Stomach (tissue), 8 donors: ENCODE measurements at regions not wholly inside any gene's neighbourhood (a gene's known extent, or its start where the extent isn't known, plus 50 kb on each side); places are given as distances from the start of the nearest gene placed in this dataset.
"Not testable (repeated sequence)": the region's sequence is repeated elsewhere in the genome, so short reads cannot be mapped to it uniquely, and the experiment has no call there.

Experiments used
- DNase-seq, 2 donors: peaks; one replicate each; pipeline versions ENCODE4 v3.0.0 to v3.0.0-alpha.2; 2013 to 2019
- H3K27ac ChIP-seq, 5 donors: fragments of 200-600 bp in 4 of 5; sonication (generic) in 4 of 5; one replicate each; pipeline ENCODE4 v1.5.1; 2013 to 2019; ENCODE audit warnings: mild to moderate bottlenecking in 1 of 5, moderate library complexity in 1 of 5
- H3K27me3 ChIP-seq, 3 donors: fragments of 200-600 bp; sonication (generic); one replicate each; pipeline ENCODE4 v1.5.1; 2017 to 2019; ENCODE audit warnings: mixed run types in 1 of 3
- H3K36me3 ChIP-seq, 4 donors: fragments of 200-600 bp; sonication (generic); 1 replicate in 3 of 4; 2 replicates in 1 of 4; pipeline ENCODE4 v1.5.1; 2016 to 2019
- H3K4me1 ChIP-seq, 4 donors: fragments of 200-600 bp; sonication (generic); one replicate each; pipeline ENCODE4 v1.5.1; 2016 to 2019
- H3K4me3 ChIP-seq, 4 donors: fragments of 200-600 bp; sonication (generic) in 3 of 4; one replicate each; pipeline ENCODE4 v1.5.1; 2016 to 2019; ENCODE audit warnings: mild to moderate bottlenecking in 1 of 4
- H3K9me3 ChIP-seq, 4 donors: fragments of 200-600 bp; sonication (generic); one replicate each; pipeline ENCODE4 v1.5.1; 2016 to 2019
- EP300 ChIP-seq: sonication (generic); formaldehyde crosslinking; IDR thresholded peaks from one replicate; pipeline ENCODE4 v1.6.1; 2017; ENCODE audit warnings: antibody characterized with exemption
- POLR2A ChIP-seq, 4 donors: fragments of 450-650 bp; IDR thresholded peaks; one replicate each; pipeline ENCODE4 v1.6.1; 2016; ENCODE audit warnings: antibody characterized with exemption in 4 of 4, control low read depth in 2 of 4, mild to moderate bottlenecking in 1 of 4, moderate library complexity in 1 of 4
- POLR2AphosphoS5 ChIP-seq, 3 donors: sonication (generic); formaldehyde crosslinking; IDR thresholded peaks; one replicate each; pipeline ENCODE4 v1.6.1; 2016; ENCODE audit warnings: antibody characterized with exemption in 3 of 3
- WGBS, 5 donors: extraction: QIAGEN DNeasy Blood & Tissue Kit in 3 of 5; methylation state at CpG; one replicate each; pipeline versions ENCODE4 v1.1.5 to v1.1.7; 2013 to 2018; 5-methylcytosine and 5-hydroxymethylcytosine counted together
- intact Hi-C: fragments of 100-400 bp; cut with DNase I; formaldehyde crosslinking; loops from one replicate; pipeline ENCODE4 v1.15.1; 2023; ENCODE audit warnings: low total_unique reads
- TF ChIP-seq, protein P1 (sequence below), 7 experiments: fragments of 450-650 bp in 4 of 7; fragments of 200-600 bp in 3 of 7; sonication (generic) in 3 of 7; IDR thresholded peaks; one replicate each; pipeline ENCODE4 v1.5.1; 2016 to 2019; ENCODE audit warnings: antibody characterized with exemption in 7 of 7, control low read depth in 2 of 7, mild to moderate bottlenecking in 1 of 7
- donor health status: healthy with polysubstance abuse.
- donor health status: Bipolar disorder and iron deficiency.
- donor health status: healthy.

DNA sequence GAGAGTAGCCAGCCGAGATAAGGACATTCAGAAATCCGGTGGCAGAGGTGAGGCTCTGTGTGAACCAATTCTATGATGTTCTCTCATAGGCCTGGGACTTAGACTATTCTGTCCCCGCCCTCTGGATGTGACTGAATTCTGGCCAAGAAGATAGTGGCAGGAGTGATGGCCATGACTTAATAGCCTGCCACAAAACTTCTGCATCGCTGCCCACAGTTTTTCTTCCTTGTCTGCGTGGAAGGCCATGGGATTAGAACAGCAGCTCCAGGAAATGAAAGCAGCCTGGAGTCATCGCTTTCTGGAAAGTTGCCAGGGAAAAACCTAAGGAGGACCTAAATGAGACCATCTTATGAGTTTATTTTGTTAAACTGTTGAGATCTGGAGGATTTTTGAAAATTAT, 134.7 kb downstream of the F11 start:
- no peak overlapping the region for H3K4me3 ChIP-seq
- no peak for TF ChIP-seq POLR2AphosphoS5 (IDR thresholded peaks at IDR 0.05)
- no peaks in the 10 kb centered on the region for H3K27me3 ChIP-seq
- DNase-seq: peak in 1 of 2 donors; percentile 45
- no peaks in the 10 kb centered on the region for H3K4me1 ChIP-seq
- WGBS, 5 donors: 44 to 63% (median 49%) methylated on average over 6 of the region's 6 CpGs
- H3K9me3 ChIP-seq: no peaks in the 10 kb centered on the region
- intact Hi-C loops: no loop called here
- H3K36me3 ChIP-seq: no peaks in the 10 kb centered on the region
- no peak overlapping the region for H3K27ac ChIP-seq

GRCh38 chr4:186392017-186392416, 126.0 kb downstream of the F11 start:
- H3K36me3 ChIP-seq: no peaks in the 10 kb centered on the region
- intact Hi-C loops: no loop called here
- no peak overlapping the region for H3K27ac ChIP-seq
- H3K27me3 ChIP-seq: no peaks in the 10 kb centered on the region
- no peaks in the 10 kb centered on the region for H3K4me1 ChIP-seq
- no peaks in the 10 kb centered on the region for H3K9me3 ChIP-seq
- H3K4me3 ChIP-seq: no peak overlapping the region
- no peak for TF ChIP-seq POLR2A (IDR thresholded peaks at IDR 0.05)
- TF ChIP-seq EP300: no peak
- TF ChIP-seq, protein P1, sequence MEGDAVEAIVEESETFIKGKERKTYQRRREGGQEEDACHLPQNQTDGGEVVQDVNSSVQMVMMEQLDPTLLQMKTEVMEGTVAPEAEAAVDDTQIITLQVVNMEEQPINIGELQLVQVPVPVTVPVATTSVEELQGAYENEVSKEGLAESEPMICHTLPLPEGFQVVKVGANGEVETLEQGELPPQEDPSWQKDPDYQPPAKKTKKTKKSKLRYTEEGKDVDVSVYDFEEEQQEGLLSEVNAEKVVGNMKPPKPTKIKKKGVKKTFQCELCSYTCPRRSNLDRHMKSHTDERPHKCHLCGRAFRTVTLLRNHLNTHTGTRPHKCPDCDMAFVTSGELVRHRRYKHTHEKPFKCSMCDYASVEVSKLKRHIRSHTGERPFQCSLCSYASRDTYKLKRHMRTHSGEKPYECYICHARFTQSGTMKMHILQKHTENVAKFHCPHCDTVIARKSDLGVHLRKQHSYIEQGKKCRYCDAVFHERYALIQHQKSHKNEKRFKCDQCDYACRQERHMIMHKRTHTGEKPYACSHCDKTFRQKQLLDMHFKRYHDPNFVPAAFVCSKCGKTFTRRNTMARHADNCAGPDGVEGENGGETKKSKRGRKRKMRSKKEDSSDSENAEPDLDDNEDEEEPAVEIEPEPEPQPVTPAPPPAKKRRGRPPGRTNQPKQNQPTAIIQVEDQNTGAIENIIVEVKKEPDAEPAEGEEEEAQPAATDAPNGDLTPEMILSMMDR (IDR thresholded peaks at IDR 0.05): no peak
- no peak for TF ChIP-seq POLR2AphosphoS5 (IDR thresholded peaks at IDR 0.05)
- 83 to 93% (median 87%) methylated on average over 5 to 10 of the region's 10 CpGs for WGBS, 5 donors
- no peak for DNase-seq

DNA sequence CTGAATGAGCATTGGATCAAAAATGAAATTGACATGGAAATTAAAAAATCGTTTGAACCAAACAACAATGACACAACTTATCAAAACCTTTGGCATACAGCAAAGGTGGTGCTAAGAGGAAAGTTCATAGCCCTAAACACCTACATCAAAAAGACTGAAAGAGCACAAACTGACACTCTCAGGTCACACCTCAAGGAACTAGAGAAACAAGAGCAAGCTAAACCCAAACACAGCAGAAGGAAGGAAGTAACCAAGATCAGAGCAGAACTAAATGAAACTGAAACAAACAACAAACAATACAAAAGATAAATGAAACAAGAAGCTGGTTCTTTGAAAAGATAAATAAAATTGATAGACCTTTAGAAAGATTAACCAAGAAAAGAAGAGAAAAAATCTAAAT, 118.3 kb downstream of the F11 start:
- H3K27me3 ChIP-seq, H3K9me3 ChIP-seq, H3K36me3 ChIP-seq, H3K4me1 ChIP-seq, intact Hi-C loops, H3K4me3 ChIP-seq, DNase-seq, H3K27ac ChIP-seq: not testable (repeated sequence)
- 34 to 41% (median 37%) methylated on average over 1 of the region's 1 CpG for WGBS, 5 donors

DNA sequence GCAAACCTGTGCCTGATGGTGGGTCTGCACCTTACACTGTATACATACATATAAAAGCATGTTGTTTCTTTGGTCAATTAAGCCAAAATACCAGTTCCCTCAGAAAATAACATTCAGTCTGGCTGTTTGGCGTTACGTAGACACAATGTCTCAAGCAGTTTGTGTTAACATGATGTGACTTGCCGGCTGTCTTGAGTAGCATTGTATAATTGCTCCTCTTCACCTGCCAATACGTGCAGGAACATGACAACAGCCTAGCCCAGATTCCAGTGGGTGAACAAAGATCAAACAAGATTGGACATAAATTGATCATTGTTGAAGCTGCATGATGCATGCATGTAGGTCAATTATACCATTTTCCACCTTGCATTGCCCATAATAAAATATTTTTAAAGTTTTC, 102.3 kb downstream of the F11 start:
- no peaks in the 10 kb centered on the region for H3K36me3 ChIP-seq
- H3K27me3 ChIP-seq: no peaks in the 10 kb centered on the region
- TF ChIP-seq, protein P1 (IDR thresholded peaks at IDR 0.05): no peak
- TF ChIP-seq POLR2AphosphoS5 (IDR thresholded peaks at IDR 0.05): no peak
- TF ChIP-seq POLR2A (IDR thresholded peaks at IDR 0.05): no peak
- no peak for TF ChIP-seq EP300
- no peak overlapping the region for H3K4me3 ChIP-seq
- peaks cover 8 to 19% (median 18%) of the 10 kb centered on the region in 4 donors for H3K9me3 ChIP-seq
- 72 to 83% (median 81%) methylated on average over 4 of the region's 4 CpGs for WGBS, 5 donors
- intact Hi-C loops: no loop called here
- DNase-seq: no peak
- no peak overlapping the region for H3K27ac ChIP-seq
- H3K4me1 ChIP-seq: no peaks in the 10 kb centered on the region

DNA sequence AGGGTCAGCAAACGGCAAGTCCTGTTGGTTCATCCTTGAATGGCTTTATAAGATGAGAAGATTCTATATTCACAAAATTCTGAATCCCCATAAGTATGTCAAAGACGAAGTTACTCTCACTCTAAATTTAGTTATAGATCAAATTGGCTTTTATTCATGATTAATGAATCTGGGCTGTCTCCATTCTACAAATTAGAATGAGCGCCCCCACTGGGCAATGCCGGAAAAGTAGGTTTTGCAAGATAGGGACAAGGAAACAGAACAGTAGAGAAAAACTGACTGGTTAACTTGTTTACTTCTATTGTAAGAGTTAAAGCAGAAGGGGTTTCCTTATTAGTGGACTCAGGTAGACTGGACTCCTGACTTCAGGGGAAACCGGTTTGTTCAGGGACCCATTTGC, 100.3 kb downstream of the F11 start:
- Histone ChIP-seq H3K36me3 (no peaks in the 10 kb centered on the region), H3K4me3 (no peak overlapping the region), H3K4me1 (no peaks in the 10 kb centered on the region), H3K27me3 (no peaks in the 10 kb centered on the region), H3K27ac (no peak overlapping the region), H3K9me3 (peaks cover 8 to 35% (median 27%) of the 10 kb centered on the region in 4 donors)
- 86 to 95% (median 91%) methylated on average over 5 of the region's 5 CpGs for WGBS, 5 donors
- intact Hi-C loops: no loop called here
- no peak for TF ChIP-seq POLR2A (IDR thresholded peaks at IDR 0.05)
- TF ChIP-seq, protein P1 (IDR thresholded peaks at IDR 0.05): no peak
- DNase-seq: no peak

- H3K36me3 ChIP-seq, H3K4me1 ChIP-seq, H3K27me3 ChIP-seq, DNase-seq, intact Hi-C loops, H3K4me3 ChIP-seq, H3K27ac ChIP-seq: not testable (repeated sequence)
- 87 to 94% (median 89%) methylated on average over 6 of the region's 6 CpGs for WGBS, 5 donors
- H3K9me3 ChIP-seq: peaks cover 8 to 35% (median 27%) of the 10 kb centered on the region in 4 donors
Measured at GRCh38 chr4:186363038-186363437, 97.0 kb downstream of the F11 start.
